ENCODE measurements at regions not wholly inside any gene's neighbourhood (a gene's known extent, or its start where the extent isn't known, plus 50 kb on each side); places are given as distances from the start of the nearest gene placed in this dataset.

DNA sequence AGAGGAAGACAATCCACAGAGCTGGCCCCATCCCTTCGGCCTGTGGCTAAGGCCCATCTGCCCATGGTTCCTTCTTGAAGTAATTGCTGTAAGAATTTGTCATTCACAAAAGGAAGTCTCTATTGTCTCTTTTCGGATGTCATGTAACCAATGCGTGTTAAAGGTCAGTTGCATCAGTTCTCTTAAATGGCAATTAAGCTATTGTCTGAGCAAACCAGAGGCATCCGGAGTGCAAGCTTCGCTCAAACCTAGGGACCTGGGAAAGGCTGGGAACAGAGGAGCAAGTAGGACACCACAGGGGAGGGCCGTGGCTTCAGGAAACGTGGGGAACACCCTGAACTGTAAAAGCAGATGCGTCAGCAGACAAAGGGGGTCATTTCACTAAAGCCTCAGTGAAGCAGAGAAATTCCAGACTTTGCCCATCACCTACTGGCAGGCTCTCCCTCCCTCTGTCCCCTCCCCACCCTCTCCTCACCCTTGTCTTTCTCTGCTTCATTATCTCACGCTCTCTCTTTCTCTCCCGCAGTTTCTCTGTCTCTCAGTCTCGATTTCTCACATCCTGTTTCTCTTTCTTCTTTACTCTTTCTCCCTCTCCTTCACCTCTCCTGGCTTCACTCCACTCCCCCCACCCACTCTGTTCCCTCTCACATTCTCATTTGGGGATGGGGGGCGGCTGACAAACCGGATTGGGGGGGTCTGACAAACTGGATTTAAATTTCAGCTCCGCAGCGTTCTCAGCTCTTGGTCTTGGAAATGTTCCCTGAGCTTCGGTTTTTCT, 204.6 kb upstream of the TNP1 start:
- TF ChIP-seq, protein P1, sequence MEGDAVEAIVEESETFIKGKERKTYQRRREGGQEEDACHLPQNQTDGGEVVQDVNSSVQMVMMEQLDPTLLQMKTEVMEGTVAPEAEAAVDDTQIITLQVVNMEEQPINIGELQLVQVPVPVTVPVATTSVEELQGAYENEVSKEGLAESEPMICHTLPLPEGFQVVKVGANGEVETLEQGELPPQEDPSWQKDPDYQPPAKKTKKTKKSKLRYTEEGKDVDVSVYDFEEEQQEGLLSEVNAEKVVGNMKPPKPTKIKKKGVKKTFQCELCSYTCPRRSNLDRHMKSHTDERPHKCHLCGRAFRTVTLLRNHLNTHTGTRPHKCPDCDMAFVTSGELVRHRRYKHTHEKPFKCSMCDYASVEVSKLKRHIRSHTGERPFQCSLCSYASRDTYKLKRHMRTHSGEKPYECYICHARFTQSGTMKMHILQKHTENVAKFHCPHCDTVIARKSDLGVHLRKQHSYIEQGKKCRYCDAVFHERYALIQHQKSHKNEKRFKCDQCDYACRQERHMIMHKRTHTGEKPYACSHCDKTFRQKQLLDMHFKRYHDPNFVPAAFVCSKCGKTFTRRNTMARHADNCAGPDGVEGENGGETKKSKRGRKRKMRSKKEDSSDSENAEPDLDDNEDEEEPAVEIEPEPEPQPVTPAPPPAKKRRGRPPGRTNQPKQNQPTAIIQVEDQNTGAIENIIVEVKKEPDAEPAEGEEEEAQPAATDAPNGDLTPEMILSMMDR (IDR thresholded peaks at IDR 0.05; ENCODE audit: control extremely low read depth, extremely low read depth, low read depth, missing control alignments), result no peak
- POLR2A ChIA-PET, result no interaction called here
- no peak for DNase-seq (ENCODE audit: extremely low spot score)
- CTCF ChIA-PET, result interaction anchor here (1.3 to 1.7 kb wide), 2 partner anchors 11 to 43 kb away, joined by 4 to 6 read pairs; no protein-coding TSS in a partner anchor

DNA sequence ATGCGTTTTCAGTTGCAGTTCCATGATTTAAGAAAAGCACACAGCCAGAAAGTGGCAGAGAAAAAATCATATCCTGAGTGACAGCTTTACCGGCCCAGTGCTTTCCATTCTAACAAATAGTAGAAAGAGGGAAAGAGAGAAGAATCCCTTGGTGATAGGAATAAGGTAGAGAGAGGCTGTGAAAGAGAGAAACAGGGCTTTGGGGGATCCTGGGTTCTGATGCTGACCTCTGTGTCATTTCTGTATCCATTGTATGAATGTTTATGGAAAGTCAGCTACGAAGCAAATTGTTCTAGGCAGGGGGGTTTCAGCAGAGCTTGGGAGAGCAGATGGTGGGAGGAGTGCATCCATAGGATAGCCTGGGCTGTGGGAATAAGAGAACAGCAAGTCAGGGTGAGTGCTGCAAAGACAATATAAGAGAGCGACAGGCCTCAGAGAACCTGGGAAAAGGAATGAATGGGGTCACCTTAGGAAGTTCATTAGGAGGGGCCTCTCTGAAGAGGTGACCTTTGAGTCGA, 203.4 kb upstream of the TNP1 start:
- POLR2A ChIA-PET, result no interaction called here
- CTCF ChIA-PET, result interaction anchor here (1.3 kb wide), 1 partner anchor 11 kb away, joined by 4 read pairs; no protein-coding TSS in a partner anchor
- no peak for DNase-seq (ENCODE audit: extremely low spot score)

DNA sequence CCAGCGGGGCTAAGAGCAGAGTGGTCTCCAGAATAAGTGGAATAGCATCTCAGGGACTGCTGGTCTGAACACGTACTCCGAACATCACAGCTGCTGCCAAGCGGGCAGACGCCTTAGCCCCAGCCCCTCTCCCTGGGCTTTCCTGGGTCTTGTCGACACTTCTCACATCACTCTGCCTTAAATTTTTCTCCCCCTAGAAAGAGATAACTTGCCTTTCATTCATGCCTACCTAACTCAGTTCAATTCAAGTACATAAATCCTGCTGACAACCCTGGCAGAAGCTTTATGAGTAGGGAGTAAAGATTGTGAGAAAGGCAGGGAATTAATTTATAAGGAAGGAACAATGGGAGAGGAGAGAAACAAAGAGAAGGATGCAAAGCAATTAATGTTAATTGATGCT, 202.9 kb upstream of the TNP1 start:
- TF ChIP-seq, protein P1 (IDR thresholded peaks at IDR 0.05; ENCODE audit: control extremely low read depth, extremely low read depth, low read depth, missing control alignments), result no peak
- CTCF ChIA-PET, result interaction anchor here (1.0 to 1.6 kb wide), 3 partner anchors 11 to 103 kb away, joined by 3 to 5 read pairs (median 4); no protein-coding TSS in a partner anchor
- DNase-seq (ENCODE audit: extremely low spot score), result no peak
- POLR2A ChIA-PET, result no interaction called here

More for the DNA sequence above, 203.4 kb upstream of the TNP1 start:
- TF ChIP-seq, protein P1 (IDR thresholded peaks at IDR 0.05; ENCODE audit: control extremely low read depth, extremely low read depth, low read depth, missing control alignments), result no peak

DNA sequence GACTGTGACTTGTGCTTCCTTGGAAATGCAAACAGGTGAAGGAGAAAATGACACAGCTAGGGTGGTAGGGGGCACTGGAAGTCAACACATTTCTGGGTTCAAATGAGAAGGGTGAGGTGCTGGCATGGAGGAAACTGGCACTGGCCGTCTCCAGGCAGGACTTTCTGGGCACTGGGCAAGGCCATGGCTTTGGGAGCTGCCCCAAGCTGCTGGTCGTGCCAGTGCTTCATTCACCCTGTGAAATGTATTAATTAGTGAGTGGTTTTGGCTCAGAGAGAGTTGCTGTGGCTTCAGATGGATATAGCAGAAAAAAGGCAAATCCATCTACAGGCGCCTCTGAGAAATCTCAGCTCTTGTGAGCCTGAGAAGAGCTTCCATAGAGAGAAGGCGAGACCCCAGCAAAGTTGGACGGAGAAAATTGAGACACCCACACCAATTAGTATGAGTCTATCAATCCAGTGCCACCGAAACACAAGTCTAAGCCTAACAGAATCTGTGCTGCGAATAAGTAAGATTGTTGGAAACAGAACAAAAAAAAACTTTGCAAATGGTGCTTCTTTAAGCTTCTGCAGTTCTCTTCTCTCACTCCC, 202.1 kb upstream of the TNP1 start:
- ChIA-PET POLR2A (no interaction called here), CTCF (interaction anchor here (1.0 to 1.6 kb wide), 3 partner anchors 10 to 104 kb away, joined by 3 to 5 read pairs (median 4); no protein-coding TSS in a partner anchor)

DNA sequence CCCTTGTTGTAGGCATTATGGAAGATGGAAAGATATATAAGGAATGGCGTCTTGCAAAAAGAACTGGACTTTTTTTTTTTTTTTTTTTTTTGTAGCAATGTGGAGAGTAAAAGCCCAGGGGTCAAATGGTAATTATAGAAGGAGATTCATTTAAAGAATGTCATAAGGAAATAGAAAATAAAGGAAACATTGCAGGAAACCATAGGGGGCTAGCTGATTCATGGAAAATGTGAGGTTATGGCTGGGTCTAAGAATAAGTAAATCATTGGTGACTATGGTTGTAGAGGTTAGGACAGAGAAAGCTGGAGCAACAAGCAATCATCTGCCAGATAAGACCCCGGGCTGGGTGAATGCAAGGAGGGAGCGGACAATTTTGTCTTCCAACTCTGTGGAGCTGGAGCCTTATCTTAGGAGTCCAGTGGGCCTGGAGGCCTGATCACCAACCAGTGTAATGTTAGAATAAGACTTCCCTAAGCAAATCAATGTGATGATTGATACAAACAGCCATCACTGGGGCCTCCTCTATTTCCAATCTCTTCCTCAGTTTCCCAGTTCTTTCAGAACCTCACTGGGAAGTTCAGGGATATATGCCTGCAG, 201.2 kb upstream of the TNP1 start:
- ChIA-PET CTCF (interaction anchor here (1.6 kb wide), 1 partner anchor 105 kb away, joined by 5 read pairs; no protein-coding TSS in a partner anchor), POLR2A (no interaction called here)
- TF ChIP-seq, protein P1 (IDR thresholded peaks at IDR 0.05; ENCODE audit: control extremely low read depth, extremely low read depth, low read depth, missing control alignments), result no peak

More for the DNA sequence above, 202.1 kb upstream of the TNP1 start:
- DNase-seq (ENCODE audit: extremely low spot score), result no peak
- TF ChIP-seq, protein P1 (IDR thresholded peaks at IDR 0.05; ENCODE audit: control extremely low read depth, extremely low read depth, low read depth, missing control alignments), result no peak

DNA sequence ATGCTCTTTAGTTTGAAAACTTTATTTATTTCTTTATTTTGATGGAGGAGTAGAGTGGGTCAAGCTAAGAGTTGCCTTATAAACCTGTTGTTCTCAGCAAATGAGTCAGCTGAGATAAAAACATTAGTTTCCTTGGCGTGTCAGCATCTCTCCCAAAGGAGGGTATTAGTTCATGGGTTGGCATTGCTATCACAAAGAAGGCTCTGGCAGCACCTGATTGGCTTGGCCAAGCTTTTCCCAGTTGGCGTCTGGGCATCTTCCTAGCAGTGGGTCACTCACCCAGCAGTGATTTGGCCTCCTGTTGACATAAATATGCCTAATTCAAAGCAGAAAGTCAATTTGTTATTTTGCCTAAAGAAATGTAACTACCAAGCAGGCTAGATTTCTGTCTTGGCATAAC, 200.7 kb upstream of the TNP1 start:
- POLR2A ChIA-PET, result no interaction called here
- CTCF ChIA-PET, result no interaction called here
- no peak for DNase-seq (ENCODE audit: extremely low spot score)
- TF ChIP-seq, protein P1 (IDR thresholded peaks at IDR 0.05; ENCODE audit: control extremely low read depth, extremely low read depth, low read depth, missing control alignments), result no peak

More for the DNA sequence above, 201.2 kb upstream of the TNP1 start:
- no peak for DNase-seq (ENCODE audit: extremely low spot score)

Data from GM10248 (cell line).